H9 (cell line): ENCODE measurements at regions not wholly inside any gene's neighbourhood (a gene's known extent, or its start where the extent isn't known, plus 50 kb on each side); places are given as distances from the start of the nearest gene placed in this dataset.

ENCODE experiments used
- DNase-seq: peaks from one replicate; pipeline ENCODE4 v3.0.0-alpha.2; 2017
- H2AFZ ChIP-seq: one replicate; pipeline ENCODE4 v1.6.1; 2013; ENCODE audit warnings: mild to moderate bottlenecking, low read length, control low read depth, moderate library complexity
- H2AK5ac ChIP-seq: 2 replicates; pipeline ENCODE4 v1.6.1; 2013; ENCODE audit warnings: low read length, control low read depth, mixed read lengths; ENCODE audit not compliant: insufficient read length
- H2BK120ac ChIP-seq: one replicate; pipeline ENCODE4 v1.6.1; 2013; ENCODE audit warnings: low read depth, mild to moderate bottlenecking, low read length, control low read depth, inconsistent platforms; ENCODE audit not compliant: poor library complexity, severe bottlenecking
- H2BK12ac ChIP-seq: 2 replicates; pipeline ENCODE4 v1.6.1; 2013; ENCODE audit warnings: low read length, control low read depth, mixed read lengths, low read depth; ENCODE audit not compliant: insufficient read length
- H2BK15ac ChIP-seq: 2 replicates; pipeline ENCODE4 v1.6.1; 2013; ENCODE audit warnings: low read depth, low read length, control low read depth
- H2BK20ac ChIP-seq: one replicate; pipeline ENCODE4 v1.6.1; 2013; ENCODE audit warnings: low read depth, mild to moderate bottlenecking, low read length, control low read depth, inconsistent platforms; ENCODE audit not compliant: poor library complexity, severe bottlenecking
- H2BK5ac ChIP-seq: 2 replicates; pipeline ENCODE4 v1.6.1; 2013; ENCODE audit warnings: low read length, control low read depth, mixed read lengths; ENCODE audit not compliant: insufficient read length
- H3K14ac ChIP-seq: 2 replicates; pipeline ENCODE4 v1.6.1; 2013; ENCODE audit warnings: low read length, control low read depth; ENCODE audit not compliant: insufficient read depth
- H3K18ac ChIP-seq: 2 replicates; pipeline ENCODE4 v1.6.1; 2013; ENCODE audit warnings: low read depth, mild to moderate bottlenecking, mixed read lengths, low read length, control low read depth; ENCODE audit not compliant: insufficient read length
- H3K23ac ChIP-seq: 2 replicates; pipeline ENCODE4 v1.6.1; 2013; ENCODE audit warnings: low read length, control low read depth, mixed read lengths, low read depth; ENCODE audit not compliant: insufficient read length
- H3K23me2 ChIP-seq: 2 replicates; pipeline ENCODE4 v1.6.1; 2013; ENCODE audit warnings: low read depth, mild to moderate bottlenecking, mixed read lengths, low read length, control low read depth; ENCODE audit not compliant: insufficient read length, poor library complexity, severe bottlenecking
- H3K27ac ChIP-seq: 2 replicates; pipeline ENCODE4 v1.5.1; 2013; ENCODE audit warnings: low read length, control low read depth, mixed read lengths, low read depth; ENCODE audit not compliant: insufficient read length
- H3K27me3 ChIP-seq: 2 replicates; pipeline ENCODE4 v1.6.1; 2013; ENCODE audit warnings: low read length, control low read depth, inconsistent platforms; ENCODE audit not compliant: insufficient read depth
- H3K4ac ChIP-seq: 2 replicates; pipeline ENCODE4 v1.6.1; 2013; ENCODE audit warnings: low read depth, mild to moderate bottlenecking, control low read depth, inconsistent platforms, low read length, moderate library complexity
- H3K4me1 ChIP-seq: 2 replicates; pipeline ENCODE4 v1.6.1; 2013; ENCODE audit warnings: low read length, control low read depth, inconsistent platforms; ENCODE audit not compliant: insufficient read depth
- H3K4me2 ChIP-seq: 2 replicates; pipeline ENCODE4 v1.6.1; 2013; ENCODE audit warnings: low read length, control low read depth, mixed read lengths; ENCODE audit not compliant: insufficient read length, insufficient read depth
- H3K56ac ChIP-seq: 2 replicates; pipeline ENCODE4 v1.6.1; 2013; ENCODE audit warnings: low read depth, mild to moderate bottlenecking, mixed read lengths, low read length, control low read depth; ENCODE audit not compliant: insufficient read length
- H3K79me1 ChIP-seq: 2 replicates; pipeline ENCODE4 v1.6.1; 2013; ENCODE audit warnings: low read depth, mild to moderate bottlenecking, moderate library complexity, low read length, control low read depth, inconsistent platforms; ENCODE audit not compliant: insufficient read depth, poor library complexity, severe bottlenecking
- H3K79me2 ChIP-seq: 2 replicates; pipeline ENCODE4 v1.6.1; 2013; ENCODE audit warnings: low read length, control low read depth, inconsistent platforms; ENCODE audit not compliant: insufficient read depth
- H3K9ac ChIP-seq: 2 replicates; pipeline ENCODE4 v1.6.1; 2013; ENCODE audit warnings: low read length, control low read depth, mixed read lengths; ENCODE audit not compliant: insufficient read length; ENCODE audit errors: extremely low read depth
- H3K9me3 ChIP-seq: one replicate; pipeline ENCODE4 v1.6.1; 2013; ENCODE audit warnings: low read depth, low read length, inconsistent platforms; ENCODE audit not compliant: control insufficient read depth
- H3T11ph ChIP-seq: one replicate; pipeline ENCODE4 v1.6.1; 2013; ENCODE audit warnings: mild to moderate bottlenecking, low read length, control low read depth, inconsistent platforms
- H4K20me1 ChIP-seq: one replicate; pipeline ENCODE4 v1.6.1; 2013; ENCODE audit not compliant: control insufficient read depth, insufficient read length, insufficient read depth
- H4K5ac ChIP-seq: 2 replicates; pipeline ENCODE4 v1.6.1; 2013; ENCODE audit warnings: low read depth, mild to moderate bottlenecking, mixed read lengths, low read length, control low read depth; ENCODE audit not compliant: insufficient read length
- H4K8ac ChIP-seq: replicated peaks from 2 replicates; pipeline ENCODE4 v1.6.1; 2013; ENCODE audit warnings: low read length, control low read depth, mixed read lengths, low read depth; ENCODE audit not compliant: insufficient read length
- H4K91ac ChIP-seq: 2 replicates; pipeline ENCODE4 v1.6.1; 2013; ENCODE audit warnings: low read depth, mild to moderate bottlenecking, moderate library complexity, mixed read lengths, low read length, control low read depth; ENCODE audit not compliant: insufficient read length
- H3K27ac Mint-ChIP-seq, 3 experiments: 2 replicates in 2 of 3; 3 replicates in 1 of 3; pipeline ENCODE4 v1.8.0; 2020 to 2021; ENCODE audit warnings: mixed read lengths in 3 of 3, mild to moderate bottlenecking in 1 of 3, moderate library complexity in 1 of 3
- H3K27me3 Mint-ChIP-seq: 2 replicates; pipeline ENCODE4 v1.8.0; 2021; ENCODE audit warnings: low read depth, mild to moderate bottlenecking, moderate library complexity, mixed read lengths
- H3K36me3 Mint-ChIP-seq, 3 experiments: 2 replicates in 2 of 3; 3 replicates in 1 of 3; pipeline ENCODE4 v1.8.0; 2020 to 2021; ENCODE audit warnings: low read depth in 3 of 3, mixed read lengths in 3 of 3; ENCODE audit not compliant: insufficient read depth in 1 of 3
- H3K4me1 Mint-ChIP-seq, 2 experiments: 2 replicates each; pipeline ENCODE4 v1.8.0; 2020; ENCODE audit warnings: mixed read lengths in 2 of 2
- H3K4me3 Mint-ChIP-seq, 2 experiments: 2 replicates in 1 of 2; 3 replicates in 1 of 2; pipeline ENCODE4 v1.8.0; 2020 to 2021; ENCODE audit warnings: mild to moderate bottlenecking in 2 of 2, mixed read lengths in 2 of 2, moderate library complexity in 1 of 2
- H3K9me3 Mint-ChIP-seq, 2 experiments: 2 replicates in 1 of 2; 3 replicates in 1 of 2; pipeline ENCODE4 v1.8.0; 2020; ENCODE audit warnings: mild to moderate bottlenecking in 2 of 2, mixed read lengths in 2 of 2, moderate library complexity in 1 of 2
- WGBS: extraction: QIAGEN DNeasy Blood & Tissue Kit; methylation state at CpG from one replicate; pipeline ENCODE4 v1.1.7; 2013; ENCODE audit warnings: missing lambda C conversion rate, low lambda C conversion rate, mixed read lengths; ENCODE audit not compliant: insufficient read length; ENCODE audit errors: extremely low coverage; 5-methylcytosine and 5-hydroxymethylcytosine counted together
- TF ChIP-seq, protein P1 (sequence below): fragments of 200-600 bp; sonication (generic); conservative IDR thresholded peaks from 3 replicates; pipeline ENCODE4 v1.8.0; 2021; ENCODE audit warnings: antibody characterized with exemption, mild to moderate bottlenecking

GRCh38 chr10:78300526-78300925 lies 266.9 kb downstream of the RPS24 start:
- Histone ChIP-seq H4K91ac (no peak overlapping the region), H2AK5ac (no peak overlapping the region), H3K27ac (no peak overlapping the region), H3K23me2 (no peaks in the 10 kb centered on the region), H3K79me2 (no peaks in the 10 kb centered on the region), H3K14ac (no peak overlapping the region), H4K20me1 (no peaks in the 10 kb centered on the region), H3K4me1 (peaks cover 2% of the 10 kb centered on the region; the same call in 1 of the 2 replicates), H2BK5ac (no peak overlapping the region), H3K9me3 (no peaks in the 10 kb centered on the region), H2BK120ac (no peak overlapping the region), H2BK15ac (no peak overlapping the region), H3K18ac (no peak overlapping the region), H2BK20ac (no peak overlapping the region), H3K9ac (no peak overlapping the region), H3T11ph (no peak overlapping the region), H4K5ac (no peak overlapping the region), H2BK12ac (no peak overlapping the region), H3K4ac (no peak overlapping the region), H2AFZ (no peak overlapping the region), H3K27me3 (no peaks in the 10 kb centered on the region), H3K4me2 (no peak overlapping the region), H4K8ac (no peak overlapping the region), H3K79me1 (no peaks in the 10 kb centered on the region), H3K23ac (no peak overlapping the region), H3K56ac (no peak overlapping the region)
- Mint-ChIP-seq H3K4me1 (peaks cover 23 to 24% of the 10 kb centered on the region in 2 experiments), H3K9me3 (no peaks in the 10 kb centered on the region; a peak in 1 of 5 replicates), H3K27ac (no peak overlapping the region), H3K27me3 (peaks cover 16% of the 10 kb centered on the region), H3K4me3 (no peak overlapping the region), H3K36me3 (no peaks in the 10 kb centered on the region)
- WGBS = no CpG with 5 or more reads among the region's 2 CpGs
- TF ChIP-seq, protein P1, sequence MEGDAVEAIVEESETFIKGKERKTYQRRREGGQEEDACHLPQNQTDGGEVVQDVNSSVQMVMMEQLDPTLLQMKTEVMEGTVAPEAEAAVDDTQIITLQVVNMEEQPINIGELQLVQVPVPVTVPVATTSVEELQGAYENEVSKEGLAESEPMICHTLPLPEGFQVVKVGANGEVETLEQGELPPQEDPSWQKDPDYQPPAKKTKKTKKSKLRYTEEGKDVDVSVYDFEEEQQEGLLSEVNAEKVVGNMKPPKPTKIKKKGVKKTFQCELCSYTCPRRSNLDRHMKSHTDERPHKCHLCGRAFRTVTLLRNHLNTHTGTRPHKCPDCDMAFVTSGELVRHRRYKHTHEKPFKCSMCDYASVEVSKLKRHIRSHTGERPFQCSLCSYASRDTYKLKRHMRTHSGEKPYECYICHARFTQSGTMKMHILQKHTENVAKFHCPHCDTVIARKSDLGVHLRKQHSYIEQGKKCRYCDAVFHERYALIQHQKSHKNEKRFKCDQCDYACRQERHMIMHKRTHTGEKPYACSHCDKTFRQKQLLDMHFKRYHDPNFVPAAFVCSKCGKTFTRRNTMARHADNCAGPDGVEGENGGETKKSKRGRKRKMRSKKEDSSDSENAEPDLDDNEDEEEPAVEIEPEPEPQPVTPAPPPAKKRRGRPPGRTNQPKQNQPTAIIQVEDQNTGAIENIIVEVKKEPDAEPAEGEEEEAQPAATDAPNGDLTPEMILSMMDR = no peak
- peak; percentile 9 for DNase-seq
